AG10803 (cell line): ENCODE measurements at regions not wholly inside any gene's neighbourhood (a gene's known extent, or its start where the extent isn't known, plus 50 kb on each side); places are given as distances from the start of the nearest gene placed in this dataset.
A peak's percentile ranks its signal among the peaks of the same experiment; 100 is the strongest.
"Not testable (repeated sequence)": the region's sequence is repeated elsewhere in the genome, so short reads cannot be mapped to it uniquely, and the experiment has no call there.

ENCODE experiments used
- DNase-seq: peaks from one replicate; pipeline ENCODE4 v3.0.0; 2010; ENCODE audit warnings: low read depth
- H3K4me3 ChIP-seq: 2 replicates; pipeline ENCODE4 v1.5.1; 2011; ENCODE audit warnings: mild to moderate bottlenecking, low read length, control low read depth
- TF ChIP-seq, protein P1 (sequence below): conservative IDR thresholded peaks from 2 replicates; pipeline ENCODE4 v1.5.1; 2011; ENCODE audit warnings: mild to moderate bottlenecking, low read length, control low read depth, inconsistent platforms

- TF ChIP-seq, protein P1, sequence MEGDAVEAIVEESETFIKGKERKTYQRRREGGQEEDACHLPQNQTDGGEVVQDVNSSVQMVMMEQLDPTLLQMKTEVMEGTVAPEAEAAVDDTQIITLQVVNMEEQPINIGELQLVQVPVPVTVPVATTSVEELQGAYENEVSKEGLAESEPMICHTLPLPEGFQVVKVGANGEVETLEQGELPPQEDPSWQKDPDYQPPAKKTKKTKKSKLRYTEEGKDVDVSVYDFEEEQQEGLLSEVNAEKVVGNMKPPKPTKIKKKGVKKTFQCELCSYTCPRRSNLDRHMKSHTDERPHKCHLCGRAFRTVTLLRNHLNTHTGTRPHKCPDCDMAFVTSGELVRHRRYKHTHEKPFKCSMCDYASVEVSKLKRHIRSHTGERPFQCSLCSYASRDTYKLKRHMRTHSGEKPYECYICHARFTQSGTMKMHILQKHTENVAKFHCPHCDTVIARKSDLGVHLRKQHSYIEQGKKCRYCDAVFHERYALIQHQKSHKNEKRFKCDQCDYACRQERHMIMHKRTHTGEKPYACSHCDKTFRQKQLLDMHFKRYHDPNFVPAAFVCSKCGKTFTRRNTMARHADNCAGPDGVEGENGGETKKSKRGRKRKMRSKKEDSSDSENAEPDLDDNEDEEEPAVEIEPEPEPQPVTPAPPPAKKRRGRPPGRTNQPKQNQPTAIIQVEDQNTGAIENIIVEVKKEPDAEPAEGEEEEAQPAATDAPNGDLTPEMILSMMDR = no peak
- no peak for DNase-seq
- no peak overlapping the region for H3K4me3 ChIP-seq
These were observed 101.8 kb upstream of the APCDD1 start for GRCh38 chr18:10352671-10353070.

- peak overlapping the region; percentile 6; the same call in 1 of the 2 replicates for H3K4me3 ChIP-seq
- TF ChIP-seq, protein P1 = no peak
- DNase-seq = peak; percentile 82
These were observed 100.6 kb upstream of the APCDD1 start for GRCh38 chr18:10353791-10354190.

GRCh38 chr18:10354241-10354811 lies 100.1 kb upstream of the APCDD1 start:
- TF ChIP-seq, protein P1 = no peak

DNA sequence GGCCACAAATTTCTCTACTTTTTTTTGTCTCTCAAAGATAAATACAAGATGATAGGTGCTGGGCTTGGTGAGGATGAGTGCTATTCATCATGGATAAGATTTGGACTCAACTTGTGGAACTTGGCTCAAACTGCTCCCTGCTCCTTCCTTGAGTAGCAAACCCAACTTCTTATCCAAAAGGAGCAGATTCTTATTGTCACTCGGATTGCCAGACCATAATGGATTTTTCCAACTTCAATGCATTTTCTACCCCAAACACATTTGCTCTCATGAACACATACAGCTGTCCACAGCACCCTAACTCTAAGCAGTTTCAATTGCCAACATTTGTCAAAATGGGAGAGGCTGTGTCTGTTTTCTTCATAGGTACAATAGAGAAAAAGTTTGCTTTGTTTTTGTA lies 99.5 kb upstream of the APCDD1 start:
- no peak for DNase-seq
- H3K4me3 ChIP-seq = no peak overlapping the region
- TF ChIP-seq, protein P1 = no peak

More at GRCh38 chr18:10354241-10354811, 100.1 kb upstream of the APCDD1 start:
- DNase-seq = peak; percentile 17
- no peak overlapping the region for H3K4me3 ChIP-seq

DNA sequence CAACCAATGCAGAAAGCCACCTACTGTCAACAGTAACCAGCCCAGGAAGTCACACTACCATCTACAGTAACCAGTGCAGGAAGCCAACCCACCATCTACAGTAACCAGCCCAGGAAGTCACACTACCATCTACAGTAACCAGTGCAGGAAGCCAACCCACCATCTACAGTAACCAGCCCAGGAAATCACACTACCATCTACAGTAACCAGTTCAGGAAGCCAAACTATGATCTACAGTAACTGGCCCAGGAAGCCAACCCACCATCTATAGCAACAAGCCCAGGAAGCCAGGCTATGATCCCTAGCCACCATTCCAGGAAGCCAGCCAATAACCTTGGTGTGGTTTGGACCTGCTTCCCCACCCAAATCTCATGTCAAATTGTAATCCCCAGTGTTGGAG lies 97.4 kb upstream of the APCDD1 start:
- H3K4me3 ChIP-seq, DNase-seq: not testable (repeated sequence)

DNA sequence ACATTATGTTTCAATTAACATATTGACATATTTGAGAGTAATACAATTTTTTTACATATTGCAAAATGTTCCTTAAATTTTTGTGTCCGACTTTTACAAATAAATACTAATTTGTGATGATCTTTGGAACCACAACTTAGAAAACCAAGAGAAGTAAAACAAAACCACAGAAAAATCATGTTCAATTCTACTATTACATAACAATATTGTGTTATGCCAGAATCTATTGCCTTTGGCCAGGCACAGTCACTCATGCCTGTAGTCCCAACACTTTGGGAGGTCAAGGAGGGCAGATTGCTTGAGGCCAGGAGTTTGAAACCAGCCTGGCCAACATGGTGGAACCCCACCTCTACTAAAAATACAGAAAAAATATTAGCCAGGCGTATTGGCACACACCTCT lies 92.8 kb upstream of the APCDD1 start:
- TF ChIP-seq, protein P1 = no peak
- DNase-seq = no peak
- H3K4me3 ChIP-seq = no peak overlapping the region

GRCh38 chr18:10365021-10365500 lies 89.4 kb upstream of the APCDD1 start:
- no peak for DNase-seq
- H3K4me3 ChIP-seq = no peak overlapping the region
- TF ChIP-seq, protein P1 = no peak

DNA sequence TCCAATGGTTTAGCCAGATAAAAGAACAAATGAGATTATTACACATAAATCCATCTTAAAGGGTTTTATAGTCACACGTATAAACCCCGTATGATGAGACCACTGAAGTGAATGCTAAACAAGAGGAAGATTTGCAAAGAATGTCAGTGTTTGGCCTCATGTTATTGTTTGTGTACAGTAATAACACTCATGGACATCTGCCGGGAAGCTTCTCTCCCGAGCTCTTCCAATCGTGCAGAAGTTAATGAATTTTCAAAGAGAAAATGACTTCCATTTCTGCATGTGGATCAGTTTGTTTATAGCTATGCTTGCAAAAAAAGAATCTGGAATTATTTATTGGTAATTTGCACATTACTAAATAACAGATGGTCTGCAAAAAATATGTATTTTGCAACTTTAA lies 88.5 kb upstream of the APCDD1 start:
- no peak overlapping the region for H3K4me3 ChIP-seq
- TF ChIP-seq, protein P1 = no peak
- peak; percentile 54 for DNase-seq
